22Rv1 (cell line): ENCODE measurements at regions not wholly inside any gene's neighbourhood (a gene's known extent, or its start where the extent isn't known, plus 50 kb on each side); places are given as distances from the start of the nearest gene placed in this dataset.

Source experiments
- ZFX ChIP-seq: fragments of 450-650 bp; IDR thresholded peaks from 2 replicates; pipeline ENCODE4 v1.6.1; 2017; ENCODE audit warnings: antibody characterized with exemption, borderline replicate concordance
- TF ChIP-seq, protein P1 (sequence below): fragments of 450-650 bp; IDR thresholded peaks from 2 replicates; pipeline ENCODE4 v1.5.1; 2017; ENCODE audit warnings: mild to moderate bottlenecking

DNA sequence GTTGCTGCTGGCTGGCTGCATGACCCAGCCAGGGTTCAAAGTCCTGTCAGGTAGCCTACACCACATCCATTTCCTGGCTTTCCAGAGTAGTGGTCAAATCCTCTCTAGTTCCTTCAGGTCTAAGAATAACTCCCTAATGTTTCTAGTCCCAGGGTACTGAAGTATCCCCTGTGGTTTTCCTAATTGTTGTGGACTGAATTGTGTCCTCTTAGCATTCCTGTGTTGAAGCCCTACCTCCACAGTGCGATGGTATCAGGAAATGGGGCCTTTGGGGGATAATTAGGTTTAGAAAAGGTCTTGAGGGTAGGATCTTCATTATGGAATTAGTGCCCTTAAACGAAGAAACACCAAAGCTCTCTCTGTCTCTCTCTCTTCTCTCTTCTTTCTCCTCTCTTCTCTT lies 191.8 kb upstream of the CCNG1 start:
- TF ChIP-seq, protein P1, sequence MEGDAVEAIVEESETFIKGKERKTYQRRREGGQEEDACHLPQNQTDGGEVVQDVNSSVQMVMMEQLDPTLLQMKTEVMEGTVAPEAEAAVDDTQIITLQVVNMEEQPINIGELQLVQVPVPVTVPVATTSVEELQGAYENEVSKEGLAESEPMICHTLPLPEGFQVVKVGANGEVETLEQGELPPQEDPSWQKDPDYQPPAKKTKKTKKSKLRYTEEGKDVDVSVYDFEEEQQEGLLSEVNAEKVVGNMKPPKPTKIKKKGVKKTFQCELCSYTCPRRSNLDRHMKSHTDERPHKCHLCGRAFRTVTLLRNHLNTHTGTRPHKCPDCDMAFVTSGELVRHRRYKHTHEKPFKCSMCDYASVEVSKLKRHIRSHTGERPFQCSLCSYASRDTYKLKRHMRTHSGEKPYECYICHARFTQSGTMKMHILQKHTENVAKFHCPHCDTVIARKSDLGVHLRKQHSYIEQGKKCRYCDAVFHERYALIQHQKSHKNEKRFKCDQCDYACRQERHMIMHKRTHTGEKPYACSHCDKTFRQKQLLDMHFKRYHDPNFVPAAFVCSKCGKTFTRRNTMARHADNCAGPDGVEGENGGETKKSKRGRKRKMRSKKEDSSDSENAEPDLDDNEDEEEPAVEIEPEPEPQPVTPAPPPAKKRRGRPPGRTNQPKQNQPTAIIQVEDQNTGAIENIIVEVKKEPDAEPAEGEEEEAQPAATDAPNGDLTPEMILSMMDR = no peak
- TF ChIP-seq ZFX = no peak
